NCI-H526 (cell line): ENCODE measurements at regions not wholly inside any gene's neighbourhood (a gene's known extent, or its start where the extent isn't known, plus 50 kb on each side); places are given as distances from the start of the nearest gene placed in this dataset.

Experiments used
- DNase-seq, 2 experiments: peaks; one replicate each; lab custom pipeline; 2025; lab: John Stamatoyannopoulos, UW

- DNase-seq = no peak
Measured at GRCh38 chr7:28361551-28361950, 50.8 kb upstream of the CREB5 start.

DNA sequence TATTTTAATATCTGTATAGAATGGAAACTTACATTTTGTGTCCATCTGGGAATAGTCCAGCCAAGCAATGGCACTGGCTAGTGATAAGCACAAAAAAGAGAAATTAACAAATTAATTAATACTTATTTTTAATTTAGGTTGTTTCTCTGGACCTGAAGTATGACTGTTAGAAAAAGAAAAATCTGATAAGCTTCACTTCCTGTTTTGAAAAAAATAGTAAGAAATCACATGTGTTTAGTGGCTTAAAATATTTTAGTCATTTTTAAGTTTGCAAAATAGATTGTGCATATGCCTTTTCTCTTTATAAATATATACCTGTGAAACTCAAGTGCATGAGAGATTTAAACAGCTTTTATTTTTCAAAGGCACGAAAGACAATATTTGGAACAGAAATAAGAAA lies 50.1 kb upstream of the CREB5 start:
- DNase-seq = no peak
